Endothelial cell (in vitro differentiated cells): ENCODE measurements at regions not wholly inside any gene's neighbourhood (a gene's known extent, or its start where the extent isn't known, plus 50 kb on each side); places are given as distances from the start of the nearest gene placed in this dataset.

Experiments used
- DNase-seq: peaks from one replicate; pipeline ENCODE4 v3.0.0; 2021; ENCODE audit warnings: low spot score
- H3K27ac Mint-ChIP-seq: one replicate; pipeline ENCODE4 v1.8.0; 2021; ENCODE audit warnings: mixed read lengths, inconsistent platforms; ENCODE audit not compliant: unreplicated experiment
- H3K27me3 Mint-ChIP-seq: one replicate; pipeline ENCODE4 v1.8.0; 2021; ENCODE audit warnings: mild to moderate bottlenecking, moderate library complexity, mixed read lengths, inconsistent platforms; ENCODE audit not compliant: unreplicated experiment
- H3K36me3 Mint-ChIP-seq: one replicate; pipeline ENCODE4 v1.8.0; 2021; ENCODE audit warnings: mild to moderate bottlenecking, low read depth, mixed read lengths, inconsistent platforms; ENCODE audit not compliant: unreplicated experiment
- H3K4me1 Mint-ChIP-seq: one replicate; pipeline ENCODE4 v1.8.0; 2021; ENCODE audit warnings: mild to moderate bottlenecking, mixed read lengths, inconsistent platforms; ENCODE audit not compliant: unreplicated experiment
- H3K4me3 Mint-ChIP-seq: one replicate; pipeline ENCODE4 v1.8.0; 2021; ENCODE audit warnings: mild to moderate bottlenecking, mixed read lengths, inconsistent platforms; ENCODE audit not compliant: unreplicated experiment
- H3K9me3 Mint-ChIP-seq: one replicate; pipeline ENCODE4 v1.8.0; 2021; ENCODE audit warnings: mixed read lengths, inconsistent platforms; ENCODE audit not compliant: unreplicated experiment
- CTCF ChIP-seq: fragments of 200-600 bp; sonication (generic); IDR thresholded peaks from one replicate; pipeline ENCODE4 v1.5.0; 2021; ENCODE audit warnings: antibody characterized with exemption; ENCODE audit not compliant: unreplicated experiment

- no peak overlapping the region for H3K4me3 Mint-ChIP-seq
- H3K4me1 Mint-ChIP-seq, result no peaks in the 10 kb centered on the region
- H3K36me3 Mint-ChIP-seq, result peaks cover 3% of the 10 kb centered on the region
- no peak for TF ChIP-seq CTCF
- peaks cover 3% of the 10 kb centered on the region for H3K9me3 Mint-ChIP-seq
- no peak overlapping the region for H3K27ac Mint-ChIP-seq
- DNase-seq, result no peak
- H3K27me3 Mint-ChIP-seq, result peaks cover 5% of the 10 kb centered on the region
These were observed 206.6 kb downstream of the TLE3 start for GRCh38 chr15:69891070-69891536.

- no peaks in the 10 kb centered on the region for H3K4me1 Mint-ChIP-seq
- peaks cover 5% of the 10 kb centered on the region for H3K27me3 Mint-ChIP-seq
- peaks cover 3% of the 10 kb centered on the region for H3K9me3 Mint-ChIP-seq
- no peak overlapping the region for H3K4me3 Mint-ChIP-seq
- no peak overlapping the region for H3K27ac Mint-ChIP-seq
- TF ChIP-seq CTCF, result no peak
- DNase-seq, result no peak
- H3K36me3 Mint-ChIP-seq, result peaks cover 3% of the 10 kb centered on the region
These were observed 206.1 kb downstream of the TLE3 start for GRCh38 chr15:69891606-69892005.

GRCh38 chr15:69892351-69892750, 205.4 kb downstream of the TLE3 start:
- Mint-ChIP-seq H3K4me3 (no peak overlapping the region), H3K9me3 (peaks cover 3% of the 10 kb centered on the region), H3K36me3 (no peaks in the 10 kb centered on the region), H3K27ac (no peak overlapping the region), H3K27me3 (peaks cover 4% of the 10 kb centered on the region), H3K4me1 (no peaks in the 10 kb centered on the region)
- no peak for TF ChIP-seq CTCF
- DNase-seq, result no peak

- Mint-ChIP-seq H3K4me3 (no peak overlapping the region), H3K27ac (no peak overlapping the region), H3K27me3 (peaks cover 4% of the 10 kb centered on the region), H3K36me3 (no peaks in the 10 kb centered on the region), H3K9me3 (no peaks in the 10 kb centered on the region), H3K4me1 (no peaks in the 10 kb centered on the region)
- DNase-seq, result no peak
- no peak for TF ChIP-seq CTCF
These were observed 204.6 kb downstream of the TLE3 start for GRCh38 chr15:69893086-69893485.

- no peak for TF ChIP-seq CTCF
- Mint-ChIP-seq H3K36me3 (no peaks in the 10 kb centered on the region), H3K4me1 (no peaks in the 10 kb centered on the region), H3K9me3 (no peaks in the 10 kb centered on the region), H3K27me3 (peaks cover 4% of the 10 kb centered on the region), H3K4me3 (no peak overlapping the region), H3K27ac (no peak overlapping the region)
- DNase-seq, result peak; percentile 15
These were observed 203.9 kb downstream of the TLE3 start for GRCh38 chr15:69893863-69894262.
